HCT116 (cell line): ENCODE measurements at regions not wholly inside any gene's neighbourhood (a gene's known extent, or its start where the extent isn't known, plus 50 kb on each side); places are given as distances from the start of the nearest gene placed in this dataset.

Experiments used
- ATAC-seq: fragments of 200-7000 bp; cut with Tn5 transposase; 2 replicates; pipeline ENCODE4 v1.9.1; 2020; ENCODE audit warnings: mild to moderate bottlenecking, moderate library complexity
- BruUV-seq: library from RNA; stranded (reverse); fragments of 400-500 nt; replicated peaks from 2 replicates; lab custom pipeline; 2021; lab: Mats Ljungman, UMichigan
- CTCF ChIA-PET: fragments of 300-600 bp; sonication (Branson Sonifier 250); formaldehyde crosslinking; loops from one replicate; lab custom pipeline; 2021; ENCODE audit warnings: antibody characterized with exemption; lab: Charles Lee
- POLR2A ChIA-PET: fragments of 300-600, 350-600 bp; sonication (Branson Sonifier 250); formaldehyde crosslinking; loops from one replicate; lab custom pipeline; 2021; ENCODE audit warnings: antibody characterized with exemption; lab: Charles Lee
- RAD21 ChIA-PET, 2 experiments: fragments of 300-600 bp; sonication (Branson Sonifier 250); formaldehyde crosslinking; loops; one replicate each; lab custom pipeline; 2023; ENCODE audit warnings: low total read pairs in 2 of 2; ENCODE audit not compliant: uncharacterized antibody in 2 of 2, unreplicated experiment in 2 of 2, low non-redundant PET in 1 of 2; lab: Charles Lee
- DNase-seq: peaks from one replicate; pipeline ENCODE4 v3.0.0-alpha.2; 2010; ENCODE audit warnings: low read depth, low spot score
- H2AFZ ChIP-seq: fragments of 200-600 bp; shearing (Covaris generic), sonication (generic); 2 replicates; pipeline ENCODE4 v1.6.1; 2017; ENCODE audit warnings: low read depth, mixed run types, mixed read lengths, antibody characterized with exemption, low read length; ENCODE audit not compliant: poor library complexity, severe bottlenecking
- H3K27ac ChIP-seq: 2 replicates; pipeline ENCODE4 v1.5.1; 2012; ENCODE audit warnings: low read depth, low read length
- H3K27me3 ChIP-seq: fragments of 200-600 bp; sonication (generic); 2 replicates; pipeline ENCODE4 v1.6.1; 2016; ENCODE audit warnings: mixed run types, low read length, mixed read lengths; ENCODE audit not compliant: insufficient read depth
- H3K36me3 ChIP-seq, 2 experiments: fragments of 200-500 bp in 1 of 2; fragments of 200-600 bp in 1 of 2; sonication (Bioruptor generic) in 1 of 2; sonication (generic) in 1 of 2; 2 replicates each; pipeline versions ENCODE4 v1.5.1 to v1.6.1; 2014 to 2016; ENCODE audit warnings: low read length in 2 of 2, inconsistent platforms in 1 of 2, mixed read lengths in 1 of 2, mixed run types in 1 of 2; ENCODE audit not compliant: insufficient read depth in 2 of 2, control insufficient read depth in 1 of 2
- H3K4me1 ChIP-seq, 2 experiments: fragments of 200-600 bp in 1 of 2; sonication (generic) in 1 of 2; 2 replicates each; pipeline versions ENCODE4 v1.5.1 to v1.6.1; 2012 to 2017; ENCODE audit warnings: low read length in 2 of 2, inconsistent platforms in 1 of 2, mild to moderate bottlenecking in 1 of 2, mixed read lengths in 1 of 2, mixed run types in 1 of 2, moderate library complexity in 1 of 2; ENCODE audit not compliant: insufficient read depth in 2 of 2, control insufficient read depth in 1 of 2
- H3K4me2 ChIP-seq: fragments of 200-600 bp; sonication (generic); 2 replicates; pipeline ENCODE4 v1.6.1; 2017; ENCODE audit warnings: mixed run types, low read length, mixed read lengths
- H3K4me3 ChIP-seq, 2 experiments: fragments of 200-600 bp in 1 of 2; sonication (generic) in 1 of 2; replicated peaks in 1 of 2; 2 replicates each; pipeline ENCODE4 v1.5.1; 2011 to 2016; ENCODE audit warnings: low read length in 2 of 2, control low read depth in 1 of 2, low read depth in 1 of 2, mild to moderate bottlenecking in 1 of 2, mixed read lengths in 1 of 2, mixed run types in 1 of 2
- H3K79me2 ChIP-seq: fragments of 200-600 bp; sonication (generic); 2 replicates; pipeline ENCODE4 v1.6.1; 2017; ENCODE audit warnings: mild to moderate bottlenecking, mixed run types, low read length, moderate library complexity, mixed read lengths; ENCODE audit not compliant: insufficient read depth
- H3K9ac ChIP-seq: fragments of 200-600 bp; sonication (generic); 2 replicates; pipeline ENCODE4 v1.6.1; 2016; ENCODE audit warnings: low read length, mixed read lengths
- H3K9me2 ChIP-seq: fragments of 200-600 bp; sonication (generic), shearing (Covaris generic); 2 replicates; pipeline ENCODE4 v1.6.1; 2017; ENCODE audit warnings: mixed run types, mild to moderate bottlenecking, moderate library complexity; ENCODE audit not compliant: insufficient read depth
- H3K9me3 ChIP-seq, 2 experiments: fragments of 200-500 bp in 1 of 2; fragments of 200-600 bp in 1 of 2; sonication (Bioruptor generic) in 1 of 2; sonication (generic) in 1 of 2; 2 replicates each; pipeline ENCODE4 v1.6.1; 2014 to 2017; ENCODE audit warnings: low read length in 2 of 2, mixed read lengths in 2 of 2, inconsistent platforms in 1 of 2, low read depth in 1 of 2, mild to moderate bottlenecking in 1 of 2, mixed run types in 1 of 2, moderate library complexity in 1 of 2; ENCODE audit not compliant: control insufficient read depth in 1 of 2, insufficient read depth in 1 of 2
- H4K20me1 ChIP-seq: fragments of 200-600 bp; sonication (generic), shearing (Covaris generic); 2 replicates; pipeline ENCODE4 v1.6.1; 2017; ENCODE audit warnings: mixed run types, mild to moderate bottlenecking, moderate library complexity; ENCODE audit not compliant: insufficient read depth
- CBX3 ChIP-seq: IDR thresholded peaks from 2 replicates; pipeline ENCODE4 v1.6.1; 2012; ENCODE audit warnings: low read depth
- EGR1 ChIP-seq: IDR thresholded peaks from 2 replicates; pipeline ENCODE4 v1.6.1; 2012; ENCODE audit warnings: low read depth
- ELF1 ChIP-seq: IDR thresholded peaks from 2 replicates; pipeline ENCODE4 v1.6.1; 2012; ENCODE audit warnings: low read depth, borderline replicate concordance
- EZH2phosphoT487 ChIP-seq: fragments of 200-600 bp; IDR thresholded peaks from 2 replicates; pipeline ENCODE4 v1.6.1; 2018; ENCODE audit warnings: antibody characterized with exemption, borderline replicate concordance
- FOSL1 ChIP-seq: IDR thresholded peaks from 2 replicates; pipeline ENCODE4 v1.6.1; 2012; ENCODE audit warnings: low read depth
- POLR2AphosphoS5 ChIP-seq: IDR thresholded peaks from 2 replicates; pipeline ENCODE4 v1.6.1; 2011; ENCODE audit warnings: mild to moderate bottlenecking, low read depth, low read length, moderate library complexity
- RAD21 ChIP-seq: IDR thresholded peaks from 2 replicates; pipeline ENCODE4 v1.6.1; 2012; ENCODE audit warnings: low read depth, mild to moderate bottlenecking
- SIN3A ChIP-seq: IDR thresholded peaks from 2 replicates; pipeline ENCODE4 v1.6.1; 2012; ENCODE audit warnings: low read depth
- SRF ChIP-seq: IDR thresholded peaks from 2 replicates; pipeline ENCODE4 v1.6.1; 2012; ENCODE audit warnings: low read depth
- YY1 ChIP-seq: IDR thresholded peaks from 2 replicates; pipeline ENCODE4 v1.6.1; 2011; ENCODE audit warnings: low read length, low read depth, moderate library complexity, mild to moderate bottlenecking; ENCODE audit not compliant: insufficient replicate concordance; ENCODE audit errors: extremely low read depth
- ZFX ChIP-seq: fragments of 450-650 bp; IDR thresholded peaks from 2 replicates; pipeline ENCODE4 v1.6.1; 2017
- intact Hi-C: fragments of 100-400 bp; cut with micrococcal nuclease; formaldehyde crosslinking; loops from 2 replicates; pipeline ENCODE4 v1.10.0; 2022
- TF ChIP-seq, protein P1 (sequence below): IDR thresholded peaks from 2 replicates; pipeline ENCODE4 v1.6.1; 2012
- TF ChIP-seq, protein P2 (sequence below): IDR thresholded peaks from 2 replicates; pipeline ENCODE4 v1.6.1; 2012
- TF ChIP-seq, protein P3 (sequence below), 3 experiments: fragments of 200-600 bp in 1 of 3; sonication (generic) in 1 of 3; IDR thresholded peaks in 2 of 3; conservative IDR thresholded peaks in 1 of 3; 2 replicates each; pipeline ENCODE4 v1.5.1; 2012 to 2017; ENCODE audit warnings: low read depth in 2 of 3, low read length in 2 of 3, antibody characterized with exemption in 1 of 3, borderline replicate concordance in 1 of 3, control low read depth in 1 of 3, mild to moderate bottlenecking in 1 of 3, mixed read lengths in 1 of 3, mixed run types in 1 of 3, moderate library complexity in 1 of 3; ENCODE audit not compliant: insufficient read depth in 1 of 3

DNA sequence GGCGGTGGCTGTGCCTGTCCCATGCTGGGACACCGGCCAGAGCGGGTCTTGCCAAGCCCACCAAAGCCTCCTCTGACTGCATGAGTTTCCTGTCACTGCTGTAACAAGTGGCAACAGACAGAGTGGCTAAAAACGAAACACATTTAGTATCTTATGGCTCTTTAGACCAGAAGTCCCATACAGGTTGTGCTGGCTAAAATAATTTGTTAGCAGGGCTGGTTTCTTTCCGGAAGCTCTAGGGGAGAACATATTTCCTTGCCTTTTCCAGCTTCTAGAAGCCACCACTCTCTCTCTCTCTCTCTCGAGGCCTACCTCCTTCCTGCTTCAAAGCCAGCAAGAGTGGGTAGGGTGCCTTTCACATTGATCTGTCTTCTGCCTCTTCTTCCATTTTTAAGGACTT, 171.6 kb upstream of the PLPP4 start:
- RAD21 ChIA-PET = no interaction called here
- Histone ChIP-seq H2AFZ (no peak overlapping the region), H3K27me3 (peaks cover 23% of the 10 kb centered on the region; the same call in 1 of the 2 replicates), H3K79me2 (no peaks in the 10 kb centered on the region), H3K9me3 (no peaks in the 10 kb centered on the region), H3K4me1 (no peaks in the 10 kb centered on the region), H3K4me3 (no peak overlapping the region), H3K36me3 (no peaks in the 10 kb centered on the region), H4K20me1 (no peaks in the 10 kb centered on the region), H3K4me2 (no peak overlapping the region), H3K9me2 (no peaks in the 10 kb centered on the region), H3K9ac (no peak overlapping the region), H3K27ac (no peak overlapping the region)
- ATAC-seq (no peak), DNase-seq (no peak)
- intact Hi-C loops = no loop called here
- no TSS peak for BruUV-seq
- CTCF ChIA-PET = no interaction called here
- POLR2A ChIA-PET = no interaction called here
- no peak for TF ChIP-seq YY1
- no peak for TF ChIP-seq RAD21
- TF ChIP-seq EZH2phosphoT487 = no peak
- TF ChIP-seq, protein P1, sequence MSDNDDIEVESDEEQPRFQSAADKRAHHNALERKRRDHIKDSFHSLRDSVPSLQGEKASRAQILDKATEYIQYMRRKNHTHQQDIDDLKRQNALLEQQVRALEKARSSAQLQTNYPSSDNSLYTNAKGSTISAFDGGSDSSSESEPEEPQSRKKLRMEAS = no peak
- no peak for TF ChIP-seq POLR2AphosphoS5
- TF ChIP-seq ELF1 = no peak
- TF ChIP-seq ZFX = no peak
- no peak for TF ChIP-seq EGR1
- TF ChIP-seq, protein P2, sequence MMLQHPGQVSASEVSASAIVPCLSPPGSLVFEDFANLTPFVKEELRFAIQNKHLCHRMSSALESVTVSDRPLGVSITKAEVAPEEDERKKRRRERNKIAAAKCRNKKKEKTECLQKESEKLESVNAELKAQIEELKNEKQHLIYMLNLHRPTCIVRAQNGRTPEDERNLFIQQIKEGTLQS = no peak
- no peak for TF ChIP-seq FOSL1
- TF ChIP-seq CBX3 = no peak
- no peak for TF ChIP-seq SIN3A
- no peak for TF ChIP-seq SRF

DNA sequence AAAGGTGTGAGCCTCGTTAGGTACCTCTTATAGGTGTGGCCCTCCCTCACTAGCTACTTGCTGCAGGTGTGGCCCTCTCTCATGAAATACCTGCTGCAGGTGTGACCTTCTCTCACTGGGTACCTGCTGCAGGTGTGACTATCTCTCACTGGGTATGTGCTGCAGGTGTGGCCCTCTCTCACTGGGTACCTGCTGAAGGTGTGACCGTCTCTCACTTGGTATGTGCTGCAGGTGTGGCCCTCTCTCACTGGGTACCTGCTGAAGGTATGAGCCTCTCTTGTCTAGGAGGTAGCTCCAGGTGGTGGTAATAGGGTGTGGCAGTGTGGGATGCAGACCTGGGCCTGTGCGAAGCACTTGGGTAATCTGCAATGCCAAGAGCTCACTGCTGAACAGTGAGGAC, 170.7 kb upstream of the PLPP4 start:
- CTCF ChIA-PET = no interaction called here

More for the DNA sequence above, 170.7 kb upstream of the PLPP4 start:
- RAD21 ChIA-PET = no interaction called here
- POLR2A ChIA-PET = no interaction called here
- Histone ChIP-seq H3K4me1 (no peaks in the 10 kb centered on the region), H3K4me2 (no peak overlapping the region)
- BruUV-seq = no TSS peak
- TF ChIP-seq, protein P3, sequence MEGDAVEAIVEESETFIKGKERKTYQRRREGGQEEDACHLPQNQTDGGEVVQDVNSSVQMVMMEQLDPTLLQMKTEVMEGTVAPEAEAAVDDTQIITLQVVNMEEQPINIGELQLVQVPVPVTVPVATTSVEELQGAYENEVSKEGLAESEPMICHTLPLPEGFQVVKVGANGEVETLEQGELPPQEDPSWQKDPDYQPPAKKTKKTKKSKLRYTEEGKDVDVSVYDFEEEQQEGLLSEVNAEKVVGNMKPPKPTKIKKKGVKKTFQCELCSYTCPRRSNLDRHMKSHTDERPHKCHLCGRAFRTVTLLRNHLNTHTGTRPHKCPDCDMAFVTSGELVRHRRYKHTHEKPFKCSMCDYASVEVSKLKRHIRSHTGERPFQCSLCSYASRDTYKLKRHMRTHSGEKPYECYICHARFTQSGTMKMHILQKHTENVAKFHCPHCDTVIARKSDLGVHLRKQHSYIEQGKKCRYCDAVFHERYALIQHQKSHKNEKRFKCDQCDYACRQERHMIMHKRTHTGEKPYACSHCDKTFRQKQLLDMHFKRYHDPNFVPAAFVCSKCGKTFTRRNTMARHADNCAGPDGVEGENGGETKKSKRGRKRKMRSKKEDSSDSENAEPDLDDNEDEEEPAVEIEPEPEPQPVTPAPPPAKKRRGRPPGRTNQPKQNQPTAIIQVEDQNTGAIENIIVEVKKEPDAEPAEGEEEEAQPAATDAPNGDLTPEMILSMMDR (IDR thresholded peaks at IDR 0.05 in 2 of 3, conservative IDR thresholded peaks at IDR 0.05 in 1 of 3; ENCODE audit: borderline replicate concordance in 1 of 3, insufficient read depth in 1 of 3, low read depth in 2 of 3, low read length in 2 of 3) = no peak
- TF ChIP-seq CBX3 (no peak), FOSL1 (no peak)
- TF ChIP-seq, all 23 proteins: peak for 0
- no peak for DNase-seq
- H3K36me3 ChIP-seq = no peaks in the 10 kb centered on the region
- H3K9ac ChIP-seq = no peak overlapping the region
- no peaks in the 10 kb centered on the region for H3K9me2 ChIP-seq
- no peak overlapping the region for H2AFZ ChIP-seq
- H3K4me3 ChIP-seq = no peak overlapping the region
- H4K20me1 ChIP-seq = no peaks in the 10 kb centered on the region
- ATAC-seq = peak; percentile 32; the same call in 1 of the 2 replicates
- H3K27me3 ChIP-seq = peaks cover 24% of the 10 kb centered on the region; the same call in 1 of the 2 replicates
- no peak overlapping the region for H3K27ac ChIP-seq
- H3K79me2 ChIP-seq = no peaks in the 10 kb centered on the region
- intact Hi-C loops = no loop called here
- no peaks in the 10 kb centered on the region for H3K9me3 ChIP-seq
